NB4 (cell line): ENCODE measurements at regions not wholly inside any gene's neighbourhood (a gene's known extent, or its start where the extent isn't known, plus 50 kb on each side); places are given as distances from the start of the nearest gene placed in this dataset.

Experiments
- CTCF ChIP-seq: IDR thresholded peaks from one replicate; pipeline ENCODE4 v1.5.1; 2012; ENCODE audit warnings: low read depth, low read length
- POLR2A ChIP-seq: IDR thresholded peaks from 2 replicates; pipeline ENCODE4 v1.6.1; 2011; ENCODE audit warnings: mild to moderate bottlenecking; ENCODE audit not compliant: insufficient read length; ENCODE audit errors: extremely low read depth
- TF ChIP-seq, protein P1 (sequence below): IDR thresholded peaks from 2 replicates; pipeline ENCODE4 v1.6.1; 2011; ENCODE audit warnings: low read depth, low read length

GRCh38 chr2:144759746-144760145 lies 239.8 kb upstream of the ZEB2 start:
- TF ChIP-seq, protein P1, sequence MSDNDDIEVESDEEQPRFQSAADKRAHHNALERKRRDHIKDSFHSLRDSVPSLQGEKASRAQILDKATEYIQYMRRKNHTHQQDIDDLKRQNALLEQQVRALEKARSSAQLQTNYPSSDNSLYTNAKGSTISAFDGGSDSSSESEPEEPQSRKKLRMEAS = no peak
- TF ChIP-seq CTCF (no peak), POLR2A (no peak)
